K562 (cell line): ENCODE measurements at regions not wholly inside any gene's neighbourhood (a gene's known extent, or its start where the extent isn't known, plus 50 kb on each side); places are given as distances from the start of the nearest gene placed in this dataset.

Source experiments
- ATAC-seq: fragments of 200-7000 bp; cut with Tn5 transposase; 3 replicates; pipeline ENCODE4 v1.9.1; 2020; ENCODE audit warnings: moderate library complexity
- BruUV-seq: library from RNA; stranded (reverse); fragments of 400-500 nt; replicated peaks from 2 replicates; lab custom pipeline; 2021; lab: Mats Ljungman, UMichigan
- CTCF ChIA-PET: fragments of 300-600 bp; formaldehyde crosslinking; extraction: SDS; loops from one replicate; lab custom pipeline; 2021; ENCODE audit warnings: low intra/inter-chr PET ratio; lab: Yijun Ruan, JAX
- POLR2A ChIA-PET: fragments of 300-600, 350-650 bp; sonication (Branson Sonifier 250); formaldehyde crosslinking; extraction: SDS; loops from one replicate; lab custom pipeline; 2021; ENCODE audit warnings: antibody characterized with exemption, inconsistent platforms; lab: Yijun Ruan, JAX
- DNase-seq, 4 experiments: peaks; one replicate each; pipeline versions ENCODE4 v3.0.0 to v3.0.0-alpha.2; 2011 to 2018; ENCODE audit warnings: low spot score in 3 of 4, mixed read lengths in 3 of 4; ENCODE audit errors: extremely low read depth in 1 of 4
- FAIRE-seq: peaks from 2 replicates; lab custom pipeline; 2011; peaks lifted over from hg19 to GRCh38; lab: Jason Lieb, UNC
- H2AFZ ChIP-seq: 2 replicates; pipeline ENCODE4 v1.6.0; 2011; ENCODE audit warnings: low read depth, low read length, control low read depth, inconsistent platforms
- H3K27ac ChIP-seq: fragments of 200-600 bp; 3 replicates; pipeline ENCODE4 v1.8.0; 2011; ENCODE audit warnings: low read depth, mild to moderate bottlenecking, control low read depth, inconsistent platforms, low read length, moderate library complexity, mixed read lengths; ENCODE audit errors: extremely low read depth
- H3K27me3 ChIP-seq, 2 experiments: fragments of 300-600 bp in 1 of 2; 2 replicates in 1 of 2; 3 replicates in 1 of 2; pipeline versions ENCODE4 v1.6.0 to v1.8.0; 2011; ENCODE audit warnings: inconsistent platforms in 2 of 2, low read length in 2 of 2, mild to moderate bottlenecking in 1 of 2, mixed read lengths in 1 of 2, moderate library complexity in 1 of 2; ENCODE audit not compliant: control insufficient read depth in 2 of 2, insufficient read depth in 2 of 2
- H3K36me3 ChIP-seq: fragments of 300-600 bp; 3 replicates; pipeline ENCODE4 v1.8.0; 2011; ENCODE audit warnings: mild to moderate bottlenecking, low read length, inconsistent platforms; ENCODE audit not compliant: control insufficient read depth, insufficient read depth
- H3K4me1 ChIP-seq, 2 experiments: fragments of 200-600 bp in 1 of 2; replicated peaks in 1 of 2; 2 replicates in 1 of 2; 3 replicates in 1 of 2; pipeline versions ENCODE4 v1.5.1 to v1.8.0; 2011; ENCODE audit warnings: inconsistent platforms in 2 of 2, low read length in 2 of 2, mild to moderate bottlenecking in 1 of 2, mixed read lengths in 1 of 2, moderate library complexity in 1 of 2; ENCODE audit not compliant: control insufficient read depth in 2 of 2, insufficient read depth in 2 of 2
- H3K4me2 ChIP-seq: 2 replicates; pipeline ENCODE4 v1.6.1; 2011; ENCODE audit warnings: low read length, control low read depth, inconsistent platforms, mixed read lengths; ENCODE audit not compliant: insufficient read depth
- H3K4me3 ChIP-seq: fragments of 200-600 bp; sonication (generic), shearing (Covaris generic); 2 replicates; pipeline ENCODE4 v1.5.1; 2016; ENCODE audit warnings: control low read depth, inconsistent platforms
- H3K79me2 ChIP-seq: fragments of 200-600 bp; 3 replicates; pipeline ENCODE4 v1.8.0; 2011; ENCODE audit warnings: low read length, inconsistent platforms; ENCODE audit not compliant: control insufficient read depth, insufficient read depth
- H3K9ac ChIP-seq, 2 experiments: 2 replicates each; pipeline versions ENCODE4 v1.6.0 to v1.6.1; 2011; ENCODE audit warnings: low read depth in 2 of 2, low read length in 2 of 2, control low read depth in 1 of 2, inconsistent platforms in 1 of 2, mild to moderate bottlenecking in 1 of 2, mixed read lengths in 1 of 2; ENCODE audit not compliant: insufficient read depth in 1 of 2
- H3K9me1 ChIP-seq: one replicate; pipeline ENCODE4 v1.6.0; 2011; ENCODE audit warnings: inconsistent platforms, mild to moderate bottlenecking, low read length, moderate library complexity; ENCODE audit not compliant: control insufficient read depth, insufficient read depth
- H3K9me3 ChIP-seq: replicated peaks from 2 replicates; pipeline ENCODE4 v1.5.1; 2011; ENCODE audit warnings: low read depth, low read length, inconsistent platforms; ENCODE audit not compliant: control insufficient read depth, insufficient read depth
- H4K20me1 ChIP-seq: replicated peaks from 2 replicates; pipeline ENCODE4 v1.6.1; 2011; ENCODE audit warnings: low read length, inconsistent platforms, mixed read lengths; ENCODE audit not compliant: control insufficient read depth, insufficient read depth
- BRD4 ChIP-seq: fragments of 200-600 bp; sonication (generic); IDR thresholded peaks from 2 replicates; pipeline ENCODE4 v1.6.1; 2017; ENCODE audit warnings: inconsistent platforms
- ETV5 ChIP-seq: sonication (generic); formaldehyde crosslinking; IDR thresholded peaks from 2 replicates; pipeline ENCODE4 v1.4.0; 2020; ENCODE audit warnings: low read depth, mild to moderate bottlenecking, missing genetic modification reagents
- KAT2B ChIP-seq: IDR thresholded peaks from one replicate; pipeline ENCODE4 v1.6.1; 2012; ENCODE audit warnings: low read depth, mild to moderate bottlenecking, control low read depth, inconsistent platforms, low read length, moderate library complexity
- NR4A1 ChIP-seq, 2 experiments: fragments of 250-450 bp in 1 of 2; fragments of 450-650 bp in 1 of 2; sonication (Bioruptor Pico) in 1 of 2; IDR thresholded peaks; 2 replicates each; pipeline versions ENCODE4 v1.4.0 to v1.6.1; 2016 to 2020; ENCODE audit warnings: mild to moderate bottlenecking in 2 of 2, missing compliant biosample characterization in 1 of 2, missing genetic modification characterization in 1 of 2, moderate library complexity in 1 of 2
- POLR3G ChIP-seq: IDR thresholded peaks from 2 replicates; pipeline ENCODE4 v1.6.1; 2011; ENCODE audit not compliant: insufficient read length, insufficient replicate concordance; ENCODE audit errors: extremely low read depth
- SMARCC2 ChIP-seq: fragments of 450-650 bp; IDR thresholded peaks from 2 replicates; pipeline ENCODE4 v1.6.1; 2017; ENCODE audit warnings: antibody characterized with exemption, moderate library complexity, mild to moderate bottlenecking, low read depth
- TEAD1 ChIP-seq, 2 experiments: fragments of 450-650 bp in 1 of 2; sonication (generic) in 1 of 2; formaldehyde crosslinking; IDR thresholded peaks; 2 replicates each; pipeline versions ENCODE4 v1.4.0 to v1.8.0; 2020 to 2022; ENCODE audit warnings: mild to moderate bottlenecking in 2 of 2, missing genetic modification reagents in 1 of 2
- ZFX ChIP-seq: sonication (generic); formaldehyde crosslinking; IDR thresholded peaks from 2 replicates; pipeline ENCODE4 v1.8.0; 2022; ENCODE audit warnings: mild to moderate bottlenecking, missing genetic modification reagents, moderate library complexity
- ZNF445 ChIP-seq: fragments of 250-450 bp; sonication (Bioruptor Pico); IDR thresholded peaks from 2 replicates; pipeline ENCODE4 v1.4.0; 2020; ENCODE audit warnings: low read depth, mild to moderate bottlenecking, moderate library complexity
- ZNF75A ChIP-seq: fragments of 450-650 bp; formaldehyde crosslinking; IDR thresholded peaks from 2 replicates; pipeline ENCODE4 v1.4.0; 2020; ENCODE audit warnings: mild to moderate bottlenecking
- WGBS: fragments of 100-300 bp; shearing (Covaris generic); methylation state at CpG from one replicate; pipeline ENCODE4 v1.1.6; 2016; ENCODE audit warnings: low coverage, mixed read lengths; ENCODE audit not compliant: insufficient coverage; ENCODE audit errors: missing lambda C conversion rate; 5-methylcytosine and 5-hydroxymethylcytosine counted together
- in situ Hi-C: fragments of 300-500 bp; cut with MboI; formaldehyde crosslinking; loops from 4 replicates; pipeline ENCODE4 v1.15.0; 2018; ENCODE audit warnings: inconsistent platforms, mixed read lengths
- intact Hi-C: fragments of 100-400 bp; cut with micrococcal nuclease; formaldehyde crosslinking; loops from 2 replicates; pipeline ENCODE4 v1.14.2; 2022
- TF ChIP-seq, protein P1 (sequence below), 2 experiments: IDR thresholded peaks; 2 replicates each; pipeline ENCODE4 v1.6.1; 2011; ENCODE audit warnings: borderline replicate concordance in 1 of 2, control low read depth in 1 of 2, low read depth in 1 of 2, low read length in 1 of 2, mild to moderate bottlenecking in 1 of 2, mixed read lengths in 1 of 2, moderate library complexity in 1 of 2; ENCODE audit not compliant: insufficient read depth in 1 of 2, insufficient read length in 1 of 2, poor library complexity in 1 of 2, severe bottlenecking in 1 of 2; ENCODE audit errors: extremely low read depth in 1 of 2
- TF ChIP-seq, protein P2 (sequence below): sonication (generic); formaldehyde crosslinking; IDR thresholded peaks from 2 replicates; pipeline ENCODE4 v1.8.0; 2022; ENCODE audit warnings: mild to moderate bottlenecking, missing genetic modification reagents
- TF ChIP-seq, protein P3 (sequence below): fragments of 150-350 bp; conservative IDR thresholded peaks from 2 replicates; pipeline ENCODE4 v1.6.1; 2014; ENCODE audit warnings: low read length

DNA sequence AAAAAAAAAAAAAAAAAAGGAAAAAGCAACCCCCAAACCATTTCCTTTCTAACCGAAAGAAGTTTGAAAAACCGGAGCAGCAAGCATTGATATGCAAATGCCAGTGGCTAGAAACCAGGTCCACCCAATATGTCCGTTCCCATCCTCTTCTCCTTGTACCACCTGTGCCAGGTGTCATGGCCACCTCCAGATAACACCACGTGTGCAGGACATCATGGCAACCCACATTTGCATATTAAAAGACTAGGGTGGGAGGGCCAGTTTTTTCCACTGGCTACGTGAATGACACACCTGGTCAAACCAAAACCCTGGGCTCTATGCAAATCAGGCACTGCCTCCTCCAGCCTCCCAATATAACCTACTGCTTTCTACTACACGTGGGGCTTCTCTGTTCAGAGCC is 303.3 kb upstream of the GULP1 start (continued):
- TF ChIP-seq NR4A1 (CRISPR knock-in tag; IDR thresholded peaks at IDR 0.05) (no peak), NR4A1 (tag; IDR thresholded peaks at IDR 0.05) (no peak)

DNA sequence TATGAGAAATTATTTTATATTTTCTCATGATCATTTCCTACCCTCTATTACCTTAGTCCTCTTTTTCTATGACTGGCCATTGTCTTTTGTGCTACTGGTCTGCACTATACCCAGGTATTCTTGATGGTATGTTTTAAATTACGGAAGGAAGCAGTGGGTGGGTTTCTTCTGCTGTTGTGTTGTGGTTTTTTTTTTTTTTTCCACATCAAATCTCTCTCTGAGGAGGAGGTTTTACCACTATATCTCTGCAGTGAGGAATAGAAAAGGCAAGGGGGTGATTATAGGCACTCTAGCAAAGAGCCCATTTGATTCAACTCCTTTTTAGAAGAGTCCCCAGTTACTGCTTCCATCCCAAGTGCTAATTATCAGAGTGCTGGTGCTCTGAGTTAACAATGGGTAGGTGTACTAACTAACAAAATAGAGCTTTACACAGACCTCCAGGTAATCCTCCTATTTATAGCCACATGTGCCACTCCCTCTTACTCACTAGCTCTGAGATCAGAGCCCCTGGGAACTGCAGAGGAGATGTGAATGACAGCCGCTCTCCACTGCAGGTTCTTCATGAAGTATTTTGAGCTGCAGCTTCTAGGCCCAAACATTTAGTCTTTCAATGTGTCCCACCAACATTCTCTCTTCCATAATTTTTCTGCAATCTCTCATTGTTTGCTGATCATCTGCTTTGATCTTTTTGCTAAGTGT is 301.6 kb upstream of the GULP1 start:
- Histone ChIP-seq H3K36me3 (no peaks in the 10 kb centered on the region), H4K20me1 (no peaks in the 10 kb centered on the region), H3K79me2 (no peaks in the 10 kb centered on the region), H3K27ac (no peak overlapping the region), H3K4me1 (no peaks in the 10 kb centered on the region), H2AFZ (no peak overlapping the region), H3K9ac (no peak overlapping the region), H3K9me3 (no peaks in the 10 kb centered on the region), H3K27me3 (no peaks in the 10 kb centered on the region; a peak in 1 of 5 replicates), H3K4me3 (no peak overlapping the region), H3K4me2 (no peak overlapping the region), H3K9me1 (no peaks in the 10 kb centered on the region)
- no TSS peak for BruUV-seq
- WGBS: 0% methylated on average over 2 of the region's 2 CpGs
- intact Hi-C loops: no loop called here
- in situ Hi-C loops: no loop called here
- FAIRE-seq: no peak
- ChIA-PET POLR2A (no interaction called here), CTCF (no interaction called here)
- ATAC-seq: no peak
- DNase-seq: no peak
- TF ChIP-seq POLR3G (no peak), BRD4 (no peak), ZNF445 (CRISPR knock-in tag) (no peak), ZNF75A (CRISPR knock-in tag) (no peak), SMARCC2 (no peak), ZFX (CRISPR knock-in tag) (no peak), KAT2B (no peak), ETV5 (CRISPR knock-in tag) (no peak), TEAD1 (CRISPR knock-in tag; IDR thresholded peaks at IDR 0.05) (no peak)
- TF ChIP-seq, protein P1, sequence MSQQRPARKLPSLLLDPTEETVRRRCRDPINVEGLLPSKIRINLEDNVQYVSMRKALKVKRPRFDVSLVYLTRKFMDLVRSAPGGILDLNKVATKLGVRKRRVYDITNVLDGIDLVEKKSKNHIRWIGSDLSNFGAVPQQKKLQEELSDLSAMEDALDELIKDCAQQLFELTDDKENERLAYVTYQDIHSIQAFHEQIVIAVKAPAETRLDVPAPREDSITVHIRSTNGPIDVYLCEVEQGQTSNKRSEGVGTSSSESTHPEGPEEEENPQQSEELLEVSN (IDR thresholded peaks at IDR 0.05; ENCODE audit: borderline replicate concordance in 1 of 2, extremely low read depth in 1 of 2, insufficient read depth in 1 of 2, insufficient read length in 1 of 2, low read depth in 1 of 2, low read length in 1 of 2, poor library complexity in 1 of 2, severe bottlenecking in 1 of 2): no peak
- TF ChIP-seq, protein P2, sequence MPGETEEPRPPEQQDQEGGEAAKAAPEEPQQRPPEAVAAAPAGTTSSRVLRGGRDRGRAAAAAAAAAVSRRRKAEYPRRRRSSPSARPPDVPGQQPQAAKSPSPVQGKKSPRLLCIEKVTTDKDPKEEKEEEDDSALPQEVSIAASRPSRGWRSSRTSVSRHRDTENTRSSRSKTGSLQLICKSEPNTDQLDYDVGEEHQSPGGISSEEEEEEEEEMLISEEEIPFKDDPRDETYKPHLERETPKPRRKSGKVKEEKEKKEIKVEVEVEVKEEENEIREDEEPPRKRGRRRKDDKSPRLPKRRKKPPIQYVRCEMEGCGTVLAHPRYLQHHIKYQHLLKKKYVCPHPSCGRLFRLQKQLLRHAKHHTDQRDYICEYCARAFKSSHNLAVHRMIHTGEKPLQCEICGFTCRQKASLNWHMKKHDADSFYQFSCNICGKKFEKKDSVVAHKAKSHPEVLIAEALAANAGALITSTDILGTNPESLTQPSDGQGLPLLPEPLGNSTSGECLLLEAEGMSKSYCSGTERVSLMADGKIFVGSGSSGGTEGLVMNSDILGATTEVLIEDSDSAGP (CRISPR knock-in tag): no peak
- TF ChIP-seq, protein P3, sequence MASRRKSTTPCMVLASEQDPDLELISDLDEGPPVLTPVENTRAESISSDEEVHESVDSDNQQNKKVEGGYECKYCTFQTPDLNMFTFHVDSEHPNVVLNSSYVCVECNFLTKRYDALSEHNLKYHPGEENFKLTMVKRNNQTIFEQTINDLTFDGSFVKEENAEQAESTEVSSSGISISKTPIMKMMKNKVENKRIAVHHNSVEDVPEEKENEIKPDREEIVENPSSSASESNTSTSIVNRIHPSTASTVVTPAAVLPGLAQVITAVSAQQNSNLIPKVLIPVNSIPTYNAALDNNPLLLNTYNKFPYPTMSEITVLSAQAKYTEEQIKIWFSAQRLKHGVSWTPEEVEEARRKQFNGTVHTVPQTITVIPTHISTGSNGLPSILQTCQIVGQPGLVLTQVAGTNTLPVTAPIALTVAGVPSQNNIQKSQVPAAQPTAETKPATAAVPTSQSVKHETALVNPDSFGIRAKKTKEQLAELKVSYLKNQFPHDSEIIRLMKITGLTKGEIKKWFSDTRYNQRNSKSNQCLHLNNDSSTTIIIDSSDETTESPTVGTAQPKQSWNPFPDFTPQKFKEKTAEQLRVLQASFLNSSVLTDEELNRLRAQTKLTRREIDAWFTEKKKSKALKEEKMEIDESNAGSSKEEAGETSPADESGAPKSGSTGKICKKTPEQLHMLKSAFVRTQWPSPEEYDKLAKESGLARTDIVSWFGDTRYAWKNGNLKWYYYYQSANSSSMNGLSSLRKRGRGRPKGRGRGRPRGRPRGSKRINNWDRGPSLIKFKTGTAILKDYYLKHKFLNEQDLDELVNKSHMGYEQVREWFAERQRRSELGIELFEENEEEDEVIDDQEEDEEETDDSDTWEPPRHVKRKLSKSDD: no peak
